ENCODE measurements at regions not wholly inside any gene's neighbourhood (a gene's known extent, or its start where the extent isn't known, plus 50 kb on each side); places are given as distances from the start of the nearest gene placed in this dataset.
"Not testable (repeated sequence)": the region's sequence is repeated elsewhere in the genome, so short reads cannot be mapped to it uniquely, and the experiment has no call there.

- not testable (repeated sequence) for H3K9me3 Mint-ChIP-seq; DNase-seq; H3K27me3 Mint-ChIP-seq; H3K36me3 Mint-ChIP-seq (ENCODE audit: low read depth); H3K27ac Mint-ChIP-seq; H3K4me3 Mint-ChIP-seq; H3K4me1 Mint-ChIP-seq (ENCODE audit: low read depth)
Measured at GRCh38 chr5:143625048-143625447, 186.9 kb upstream of the HMHB1 start.

- H3K27me3 Mint-ChIP-seq: peaks cover 6% of the 10 kb centered on the region
- H3K4me1 Mint-ChIP-seq (ENCODE audit: low read depth): no peaks in the 10 kb centered on the region
- no peaks in the 10 kb centered on the region for H3K9me3 Mint-ChIP-seq
- H3K36me3 Mint-ChIP-seq (ENCODE audit: low read depth): no peaks in the 10 kb centered on the region
- no peak overlapping the region for H3K27ac Mint-ChIP-seq
- no peak overlapping the region for H3K4me3 Mint-ChIP-seq
- no peak for DNase-seq
Measured at GRCh38 chr5:143624465-143624864, 187.5 kb upstream of the HMHB1 start.

GRCh38 chr5:143619040-143619439, 192.9 kb upstream of the HMHB1 start:
- Mint-ChIP-seq H3K36me3 (ENCODE audit: low read depth) (no peaks in the 10 kb centered on the region), H3K4me1 (ENCODE audit: low read depth) (no peaks in the 10 kb centered on the region), H3K9me3 (peaks cover 3% of the 10 kb centered on the region), H3K27me3 (peaks cover 20% of the 10 kb centered on the region), H3K27ac (no peak overlapping the region), H3K4me3 (no peak overlapping the region)
- no peak for DNase-seq

- Mint-ChIP-seq H3K27ac (no peak overlapping the region), H3K27me3 (peaks cover 20% of the 10 kb centered on the region), H3K36me3 (ENCODE audit: low read depth) (no peaks in the 10 kb centered on the region), H3K4me3 (no peak overlapping the region), H3K9me3 (peaks cover 3% of the 10 kb centered on the region), H3K4me1 (ENCODE audit: low read depth) (no peaks in the 10 kb centered on the region)
- DNase-seq: no peak
Measured at GRCh38 chr5:143618141-143618540, 193.8 kb upstream of the HMHB1 start.

- peaks cover 3% of the 10 kb centered on the region for H3K9me3 Mint-ChIP-seq
- H3K27me3 Mint-ChIP-seq: peaks cover 16% of the 10 kb centered on the region
- no peaks in the 10 kb centered on the region for H3K36me3 Mint-ChIP-seq (ENCODE audit: low read depth)
- DNase-seq: no peak
- H3K27ac Mint-ChIP-seq: no peak overlapping the region
- no peak overlapping the region for H3K4me3 Mint-ChIP-seq
- H3K4me1 Mint-ChIP-seq (ENCODE audit: low read depth): no peaks in the 10 kb centered on the region
Measured at GRCh38 chr5:143614831-143615230, 197.1 kb upstream of the HMHB1 start.

- Mint-ChIP-seq H3K4me1 (ENCODE audit: low read depth) (no peaks in the 10 kb centered on the region), H3K27ac (no peak overlapping the region), H3K4me3 (no peak overlapping the region), H3K36me3 (ENCODE audit: low read depth) (no peaks in the 10 kb centered on the region), H3K27me3 (peaks cover 12% of the 10 kb centered on the region), H3K9me3 (peaks cover 15% of the 10 kb centered on the region)
- DNase-seq: no peak
Measured at GRCh38 chr5:143613329-143613728, 198.6 kb upstream of the HMHB1 start.

GRCh38 chr5:143610946-143611345, 201.0 kb upstream of the HMHB1 start:
- no peak overlapping the region for H3K4me3 Mint-ChIP-seq
- H3K27me3 Mint-ChIP-seq: peaks cover 11% of the 10 kb centered on the region
- no peak overlapping the region for H3K27ac Mint-ChIP-seq
- no peak for DNase-seq
- no peaks in the 10 kb centered on the region for H3K36me3 Mint-ChIP-seq (ENCODE audit: low read depth)
- peaks cover 19% of the 10 kb centered on the region for H3K9me3 Mint-ChIP-seq
- peaks cover 16% of the 10 kb centered on the region for H3K4me1 Mint-ChIP-seq (ENCODE audit: low read depth)

GRCh38 chr5:143606043-143606752, 202.7 kb upstream of the NR3C1 start:
- peak overlapping the region; percentile 96 for H3K27ac Mint-ChIP-seq
- H3K4me1 Mint-ChIP-seq (ENCODE audit: low read depth): peaks cover 44% of the 10 kb centered on the region
- H3K36me3 Mint-ChIP-seq (ENCODE audit: low read depth): no peaks in the 10 kb centered on the region
- peaks cover 14% of the 10 kb centered on the region for H3K27me3 Mint-ChIP-seq
- peak overlapping the region; percentile 49 for H3K4me3 Mint-ChIP-seq
- DNase-seq: no peak
- peaks cover 27% of the 10 kb centered on the region for H3K9me3 Mint-ChIP-seq

- Mint-ChIP-seq H3K27me3 (peaks cover 14% of the 10 kb centered on the region), H3K27ac (peak overlapping the region; percentile 96), H3K4me3 (peak overlapping the region; percentile 49), H3K36me3 (ENCODE audit: low read depth) (no peaks in the 10 kb centered on the region), H3K9me3 (peaks cover 27% of the 10 kb centered on the region), H3K4me1 (ENCODE audit: low read depth) (peaks cover 44% of the 10 kb centered on the region)
- peak; percentile 59 for DNase-seq
Measured at GRCh38 chr5:143605403-143606005, 202.0 kb upstream of the NR3C1 start.

- Mint-ChIP-seq H3K4me3 (no peak overlapping the region), H3K9me3 (peaks cover 10% of the 10 kb centered on the region), H3K36me3 (ENCODE audit: low read depth) (no peaks in the 10 kb centered on the region), H3K4me1 (ENCODE audit: low read depth) (peaks cover 37% of the 10 kb centered on the region), H3K27ac (no peak overlapping the region), H3K27me3 (peaks cover 3% of the 10 kb centered on the region)
- DNase-seq: no peak
Measured at GRCh38 chr5:143601917-143602333, 198.4 kb upstream of the NR3C1 start.

- Mint-ChIP-seq H3K9me3 (peaks cover 10% of the 10 kb centered on the region), H3K4me3 (no peak overlapping the region), H3K36me3 (ENCODE audit: low read depth) (no peaks in the 10 kb centered on the region), H3K27ac (no peak overlapping the region), H3K27me3 (peaks cover 3% of the 10 kb centered on the region), H3K4me1 (ENCODE audit: low read depth) (peaks cover 34% of the 10 kb centered on the region)
- DNase-seq: no peak
Measured at GRCh38 chr5:143601357-143601756, 197.9 kb upstream of the NR3C1 start.

- peaks cover 3% of the 10 kb centered on the region for H3K27me3 Mint-ChIP-seq
- H3K4me1 Mint-ChIP-seq (ENCODE audit: low read depth): peaks cover 33% of the 10 kb centered on the region
- H3K4me3 Mint-ChIP-seq: no peak overlapping the region
- no peak for DNase-seq
- H3K27ac Mint-ChIP-seq: no peak overlapping the region
- no peaks in the 10 kb centered on the region for H3K36me3 Mint-ChIP-seq (ENCODE audit: low read depth)
- peaks cover 10% of the 10 kb centered on the region for H3K9me3 Mint-ChIP-seq
Measured at GRCh38 chr5:143600396-143601075, 197.1 kb upstream of the NR3C1 start.

- H3K4me1 Mint-ChIP-seq (ENCODE audit: low read depth): peaks cover 30% of the 10 kb centered on the region
- peaks cover 3% of the 10 kb centered on the region for H3K27me3 Mint-ChIP-seq
- H3K9me3 Mint-ChIP-seq: peaks cover 6% of the 10 kb centered on the region
- H3K27ac Mint-ChIP-seq: no peak overlapping the region
- H3K4me3 Mint-ChIP-seq: no peak overlapping the region
- H3K36me3 Mint-ChIP-seq (ENCODE audit: low read depth): no peaks in the 10 kb centered on the region
- DNase-seq: no peak
Measured at GRCh38 chr5:143599474-143599873, 196.0 kb upstream of the NR3C1 start.

GRCh38 chr5:143596824-143597223, 193.3 kb upstream of the NR3C1 start:
- Mint-ChIP-seq H3K27me3 (no peaks in the 10 kb centered on the region), H3K9me3 (no peaks in the 10 kb centered on the region), H3K4me1 (ENCODE audit: low read depth) (peaks cover 26% of the 10 kb centered on the region), H3K4me3 (no peak overlapping the region), H3K27ac (no peak overlapping the region), H3K36me3 (ENCODE audit: low read depth) (no peaks in the 10 kb centered on the region)
- no peak for DNase-seq

Data from activated T-cell treated with anti-CD3 and anti-CD28 coated beads, Interleukin-2, amount 50 U/mL, for 24 hours (primary cell).